NB4 (cell line): ENCODE measurements at regions not wholly inside any gene's neighbourhood (a gene's known extent, or its start where the extent isn't known, plus 50 kb on each side); places are given as distances from the start of the nearest gene placed in this dataset.

Experiments used
- DNase-seq: peaks from one replicate; pipeline ENCODE4 v3.0.0; 2010; ENCODE audit warnings: low read depth
- H3K4me3 ChIP-seq: one replicate; pipeline ENCODE4 v1.5.1; 2011; ENCODE audit warnings: mild to moderate bottlenecking, low read depth, low read length, moderate library complexity
- CTCF ChIP-seq: IDR thresholded peaks from one replicate; pipeline ENCODE4 v1.5.1; 2012; ENCODE audit warnings: low read depth, low read length
- MYC ChIP-seq: IDR thresholded peaks from 2 replicates; pipeline ENCODE4 v1.6.1; 2011; ENCODE audit warnings: low read depth, low read length
- POLR2A ChIP-seq: IDR thresholded peaks from 2 replicates; pipeline ENCODE4 v1.6.1; 2011; ENCODE audit warnings: mild to moderate bottlenecking; ENCODE audit not compliant: insufficient read length; ENCODE audit errors: extremely low read depth
- TF ChIP-seq, protein P1 (sequence below): IDR thresholded peaks from 2 replicates; pipeline ENCODE4 v1.6.1; 2011; ENCODE audit warnings: low read depth, low read length

DNA sequence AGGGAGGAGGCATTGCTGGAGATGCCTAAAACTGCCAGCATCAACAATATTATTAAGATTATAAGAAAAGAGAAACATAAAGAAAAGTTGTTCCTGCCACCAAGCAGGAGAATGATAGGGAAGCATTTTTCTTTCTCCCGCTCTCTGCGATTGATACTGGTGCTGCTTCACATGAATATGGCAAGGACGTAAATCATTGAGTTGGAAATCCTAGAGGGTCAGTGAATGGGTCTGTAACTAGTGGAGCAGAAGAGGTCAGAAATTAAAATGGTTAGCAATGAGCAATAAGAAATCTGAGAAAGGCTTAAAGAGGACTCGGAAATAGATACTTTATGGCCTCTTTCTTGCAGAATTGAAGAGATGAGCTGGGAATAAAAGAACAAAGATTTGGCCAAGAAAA, 631.7 kb downstream of the BCL11A start:
- no peak for DNase-seq
- H3K4me3 ChIP-seq: no peak overlapping the region
- TF ChIP-seq, protein P1, sequence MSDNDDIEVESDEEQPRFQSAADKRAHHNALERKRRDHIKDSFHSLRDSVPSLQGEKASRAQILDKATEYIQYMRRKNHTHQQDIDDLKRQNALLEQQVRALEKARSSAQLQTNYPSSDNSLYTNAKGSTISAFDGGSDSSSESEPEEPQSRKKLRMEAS: no peak
- TF ChIP-seq MYC (no peak), POLR2A (no peak), CTCF (no peak)

DNA sequence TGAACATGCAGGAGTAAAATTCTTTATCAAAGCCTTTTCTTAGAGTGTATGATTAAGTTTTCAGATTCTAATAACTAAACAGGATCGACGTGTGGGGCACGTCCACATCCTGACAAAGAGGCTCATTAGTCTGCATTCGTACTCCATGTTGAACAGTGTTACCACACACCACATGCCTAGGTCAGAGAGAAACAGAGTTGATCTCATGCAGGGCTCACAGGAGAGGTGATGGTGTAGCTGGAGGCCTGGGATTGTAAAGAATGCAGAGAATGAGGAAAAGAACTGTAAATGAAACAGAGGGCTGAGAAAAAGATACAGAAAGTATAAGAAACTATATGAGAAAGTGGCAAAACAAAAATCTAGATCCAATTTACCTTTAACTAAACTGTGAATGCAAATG, 632.5 kb downstream of the BCL11A start:
- no peak overlapping the region for H3K4me3 ChIP-seq
- TF ChIP-seq, protein P1: no peak
- TF ChIP-seq CTCF (no peak), POLR2A (no peak), MYC (no peak)
- DNase-seq: no peak

DNA sequence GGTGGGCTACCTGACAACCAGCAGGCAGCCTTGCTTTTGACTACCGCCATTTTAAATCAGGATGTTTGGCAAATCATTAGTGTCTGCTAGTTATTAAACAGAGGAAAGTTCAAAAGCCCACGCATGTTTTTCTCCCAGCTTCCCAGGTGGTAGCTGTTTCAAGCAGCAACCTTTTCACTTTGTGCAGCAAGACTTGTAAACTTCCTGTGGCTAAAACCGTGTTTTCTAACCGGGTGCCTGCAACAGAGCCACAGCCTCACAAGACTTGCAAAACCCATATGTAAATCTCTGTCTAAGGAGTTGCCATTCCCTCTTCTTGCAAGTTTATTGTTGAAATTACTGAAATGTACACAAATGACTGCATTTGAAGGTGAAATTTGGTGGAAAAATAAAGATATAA, 633.1 kb downstream of the BCL11A start:
- TF ChIP-seq CTCF: no peak
- no peak for TF ChIP-seq MYC
- no peak for TF ChIP-seq POLR2A
- DNase-seq: no peak
- no peak overlapping the region for H3K4me3 ChIP-seq

DNA sequence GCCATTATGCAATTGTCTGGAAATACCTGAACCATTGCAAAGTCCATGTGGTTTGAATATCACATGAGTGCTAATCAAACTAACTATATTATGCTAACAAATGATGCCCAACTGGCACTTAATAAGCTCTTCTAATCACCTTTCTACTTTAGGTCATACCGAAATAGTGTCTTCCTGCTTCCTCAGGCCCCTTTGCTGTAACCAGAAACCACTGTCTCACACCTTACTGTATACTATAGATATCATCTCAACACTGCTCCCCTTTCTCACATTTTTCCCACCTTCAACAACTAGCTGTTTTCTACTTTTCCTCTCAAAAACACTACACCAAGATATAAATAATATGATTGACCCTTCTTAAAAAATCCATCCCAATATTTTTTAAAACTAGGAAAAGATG, 633.9 kb downstream of the BCL11A start:
- no peak for DNase-seq
- no peak overlapping the region for H3K4me3 ChIP-seq
- TF ChIP-seq, protein P1: no peak
- no peak for TF ChIP-seq POLR2A
- TF ChIP-seq MYC: no peak
- TF ChIP-seq CTCF: no peak

GRCh38 chr2:59912042-59912441, 641.4 kb downstream of the BCL11A start:
- DNase-seq: no peak
- no peak for TF ChIP-seq POLR2A
- no peak for TF ChIP-seq MYC
- no peak for TF ChIP-seq CTCF
- TF ChIP-seq, protein P1: no peak
- no peak overlapping the region for H3K4me3 ChIP-seq

GRCh38 chr2:59910166-59910565, 643.3 kb downstream of the BCL11A start:
- H3K4me3 ChIP-seq: no peak overlapping the region
- no peak for DNase-seq
- TF ChIP-seq CTCF (no peak), POLR2A (no peak), MYC (no peak)
- TF ChIP-seq, protein P1: no peak
